ENCODE measurements at regions not wholly inside any gene's neighbourhood (a gene's known extent, or its start where the extent isn't known, plus 50 kb on each side); places are given as distances from the start of the nearest gene placed in this dataset.

DNA sequence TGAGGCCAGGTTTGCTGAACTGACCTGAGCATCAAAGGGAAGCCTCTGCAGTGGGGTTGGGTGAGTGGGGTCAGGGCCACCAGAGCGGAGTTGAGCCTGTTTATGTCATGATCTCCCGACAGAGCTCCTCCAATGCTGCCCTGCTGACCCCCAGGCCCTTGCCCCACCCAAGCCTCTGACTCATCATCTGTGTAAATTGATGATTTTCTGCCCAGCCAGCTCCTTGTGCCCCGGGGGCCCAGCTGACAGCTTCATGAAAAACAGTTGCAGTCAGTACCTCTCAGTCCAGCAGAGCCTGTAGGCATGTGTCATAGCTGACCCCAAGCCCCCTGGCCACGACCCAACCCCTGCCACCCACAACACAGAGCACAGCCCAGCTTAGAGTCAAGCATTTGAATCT, 134.9 kb downstream of the CCT6B start:
- Mint-ChIP-seq H3K4me1 (no peaks in the 10 kb centered on the region), H3K27me3 (ENCODE audit: low read depth in 3 of 3) (peaks cover 0 to 15% (median 4%) of the 10 kb centered on the region in 3 donors), H3K27ac (no peak overlapping the region), H3K4me3 (no peak overlapping the region), H3K9me3 (no peaks in the 10 kb centered on the region), H3K36me3 (no peaks in the 10 kb centered on the region)
- Histone ChIP-seq H3K9me3 (replicated peaks in 1 of 2; ENCODE audit: control insufficient read depth in 1 of 2, insufficient read depth in 1 of 2, low read length in 2 of 2) (no peaks in the 10 kb centered on the region), H3K27me3 (ENCODE audit: control insufficient read depth in 2 of 2, insufficient read depth in 2 of 2, low read length in 2 of 2) (no peaks in the 10 kb centered on the region), H3K9ac (ENCODE audit: insufficient read depth, low read length, poor library complexity, severe bottlenecking) (no peak overlapping the region), H2AFZ (ENCODE audit: insufficient read depth, low read depth, low read length, poor library complexity, severe bottlenecking) (no peak overlapping the region), H4K20me1 (ENCODE audit: insufficient read depth, low read length) (no peaks in the 10 kb centered on the region), H3K4me3 (replicated peaks in 1 of 3; ENCODE audit: low read depth in 2 of 3, low read length in 3 of 3) (no peak overlapping the region), H3K36me3 (replicated peaks in 1 of 2; ENCODE audit: control insufficient read depth in 1 of 2, insufficient read depth in 2 of 2, low read length in 2 of 2) (no peaks in the 10 kb centered on the region), H3K4me2 (replicated peaks; ENCODE audit: extremely low read depth, low read length, poor library complexity, severe bottlenecking) (no peak overlapping the region), H3K27ac (ENCODE audit: low read depth in 1 of 2, low read length in 2 of 2) (no peak overlapping the region), H3K79me2 (ENCODE audit: insufficient read depth, low read length) (no peaks in the 10 kb centered on the region), H3K4me1 (ENCODE audit: control insufficient read depth in 1 of 2, insufficient read depth in 2 of 2, low read length in 2 of 2) (no peaks in the 10 kb centered on the region)
- TF ChIP-seq, protein P1, sequence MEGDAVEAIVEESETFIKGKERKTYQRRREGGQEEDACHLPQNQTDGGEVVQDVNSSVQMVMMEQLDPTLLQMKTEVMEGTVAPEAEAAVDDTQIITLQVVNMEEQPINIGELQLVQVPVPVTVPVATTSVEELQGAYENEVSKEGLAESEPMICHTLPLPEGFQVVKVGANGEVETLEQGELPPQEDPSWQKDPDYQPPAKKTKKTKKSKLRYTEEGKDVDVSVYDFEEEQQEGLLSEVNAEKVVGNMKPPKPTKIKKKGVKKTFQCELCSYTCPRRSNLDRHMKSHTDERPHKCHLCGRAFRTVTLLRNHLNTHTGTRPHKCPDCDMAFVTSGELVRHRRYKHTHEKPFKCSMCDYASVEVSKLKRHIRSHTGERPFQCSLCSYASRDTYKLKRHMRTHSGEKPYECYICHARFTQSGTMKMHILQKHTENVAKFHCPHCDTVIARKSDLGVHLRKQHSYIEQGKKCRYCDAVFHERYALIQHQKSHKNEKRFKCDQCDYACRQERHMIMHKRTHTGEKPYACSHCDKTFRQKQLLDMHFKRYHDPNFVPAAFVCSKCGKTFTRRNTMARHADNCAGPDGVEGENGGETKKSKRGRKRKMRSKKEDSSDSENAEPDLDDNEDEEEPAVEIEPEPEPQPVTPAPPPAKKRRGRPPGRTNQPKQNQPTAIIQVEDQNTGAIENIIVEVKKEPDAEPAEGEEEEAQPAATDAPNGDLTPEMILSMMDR (IDR thresholded peaks at IDR 0.05) = no peak
- no peak for DNase-seq
- intact Hi-C loops (cut with micrococcal nuclease) = no loop called here
- WGBS (ENCODE audit: insufficient coverage) = 83% methylated on average over 4 of the region's 4 CpGs

DNA sequence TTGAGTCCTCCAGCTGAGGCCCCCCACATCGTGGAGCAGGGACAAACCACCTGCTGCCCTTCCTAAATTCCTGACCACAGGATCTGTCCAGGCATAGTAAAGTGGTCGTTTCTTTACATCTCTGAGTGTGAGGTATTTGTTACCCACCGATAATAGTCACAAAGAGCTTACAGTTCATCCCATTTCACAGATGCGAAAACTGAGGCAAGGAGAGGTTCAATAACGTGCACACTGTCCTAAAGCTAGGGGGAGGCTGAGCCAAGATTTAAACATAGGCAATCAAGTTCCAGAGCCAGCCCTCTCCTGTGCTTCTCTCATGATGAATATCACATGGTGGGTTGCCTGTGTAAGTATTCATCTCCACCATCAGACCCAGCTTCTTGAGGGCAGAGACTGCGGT, 135.4 kb downstream of the CCT6B start:
- H3K36me3 Mint-ChIP-seq = no peaks in the 10 kb centered on the region

More for the DNA sequence above, 135.4 kb downstream of the CCT6B start:
- no peak overlapping the region for H3K27ac Mint-ChIP-seq
- H3K4me2 ChIP-seq (replicated peaks; ENCODE audit: extremely low read depth, low read length, poor library complexity, severe bottlenecking) = no peak overlapping the region
- DNase-seq = no peak
- H3K4me1 Mint-ChIP-seq = no peaks in the 10 kb centered on the region
- intact Hi-C loops (cut with micrococcal nuclease) = no loop called here
- H3K9ac ChIP-seq (ENCODE audit: insufficient read depth, low read length, poor library complexity, severe bottlenecking) = no peak overlapping the region
- H3K4me3 ChIP-seq (replicated peaks in 1 of 3; ENCODE audit: low read depth in 2 of 3, low read length in 3 of 3) = no peak overlapping the region
- no peaks in the 10 kb centered on the region for H3K79me2 ChIP-seq (ENCODE audit: insufficient read depth, low read length)
- H3K27me3 Mint-ChIP-seq (ENCODE audit: low read depth in 3 of 3) = peaks cover 0 to 16% (median 3%) of the 10 kb centered on the region in 3 donors
- H2AFZ ChIP-seq (ENCODE audit: insufficient read depth, low read depth, low read length, poor library complexity, severe bottlenecking) = no peak overlapping the region
- H3K9me3 ChIP-seq (replicated peaks in 1 of 2; ENCODE audit: control insufficient read depth in 1 of 2, insufficient read depth in 1 of 2, low read length in 2 of 2) = no peaks in the 10 kb centered on the region
- no CpG with 5 or more reads among the region's 6 CpGs for WGBS (ENCODE audit: insufficient coverage)
- no peaks in the 10 kb centered on the region for H3K9me3 Mint-ChIP-seq
- H3K4me3 Mint-ChIP-seq = no peak overlapping the region
- H3K27me3 ChIP-seq (ENCODE audit: control insufficient read depth in 2 of 2, insufficient read depth in 2 of 2, low read length in 2 of 2) = no peaks in the 10 kb centered on the region
- no peaks in the 10 kb centered on the region for H3K4me1 ChIP-seq (ENCODE audit: control insufficient read depth in 1 of 2, insufficient read depth in 2 of 2, low read length in 2 of 2)
- no peaks in the 10 kb centered on the region for H4K20me1 ChIP-seq (ENCODE audit: insufficient read depth, low read length)
- TF ChIP-seq, protein P1 (IDR thresholded peaks at IDR 0.05) = no peak
- no peak overlapping the region for H3K27ac ChIP-seq (ENCODE audit: low read depth in 1 of 2, low read length in 2 of 2)
- H3K36me3 ChIP-seq (replicated peaks in 1 of 2; ENCODE audit: control insufficient read depth in 1 of 2, insufficient read depth in 2 of 2, low read length in 2 of 2) = no peaks in the 10 kb centered on the region
